HFF-Myc (cell line): ENCODE measurements at regions not wholly inside any gene's neighbourhood (a gene's known extent, or its start where the extent isn't known, plus 50 kb on each side); places are given as distances from the start of the nearest gene placed in this dataset.

ENCODE experiments used
- DNase-seq: peaks from one replicate; pipeline ENCODE4 v3.0.0-alpha.2; 2011; ENCODE audit warnings: low read depth; ENCODE audit errors: extremely low read depth
- H3K4me3 ChIP-seq: replicated peaks from 2 replicates; pipeline ENCODE4 v1.5.1; 2011; ENCODE audit warnings: low read depth, mild to moderate bottlenecking, control low read depth, low read length
- CTCF ChIP-seq: IDR thresholded peaks from 2 replicates; pipeline ENCODE4 v1.5.1; 2012; ENCODE audit warnings: mild to moderate bottlenecking, low read depth, low read length, control low read depth; ENCODE audit errors: missing control alignments

- peak; percentile 29 for TF ChIP-seq CTCF
- no peak overlapping the region for H3K4me3 ChIP-seq
- peak; percentile 4 for DNase-seq
Measured at GRCh38 chr6:137370871-137371633, 123.1 kb downstream of the OLIG3 start.

GRCh38 chr6:137369136-137369535, 125.1 kb downstream of the OLIG3 start:
- no peak for DNase-seq
- H3K4me3 ChIP-seq = no peak overlapping the region
- TF ChIP-seq CTCF = no peak

- TF ChIP-seq CTCF = no peak
- H3K4me3 ChIP-seq = no peak overlapping the region
- no peak for DNase-seq
Measured at GRCh38 chr6:137365707-137366437, 128.3 kb downstream of the OLIG3 start.

- no peak for TF ChIP-seq CTCF
- DNase-seq = no peak
- no peak overlapping the region for H3K4me3 ChIP-seq
Measured at GRCh38 chr6:137363805-137364138, 130.4 kb downstream of the OLIG3 start.

GRCh38 chr6:137362878-137363804, 131.1 kb downstream of the OLIG3 start:
- no peak for TF ChIP-seq CTCF
- H3K4me3 ChIP-seq = no peak overlapping the region
- DNase-seq = no peak

- no peak overlapping the region for H3K4me3 ChIP-seq
- no peak for DNase-seq
- no peak for TF ChIP-seq CTCF
Measured at GRCh38 chr6:137361701-137362100, 132.5 kb downstream of the OLIG3 start.
